ENCODE measurements at regions not wholly inside any gene's neighbourhood (a gene's known extent, or its start where the extent isn't known, plus 50 kb on each side); places are given as distances from the start of the nearest gene placed in this dataset.

GRCh38 chr9:107173422-107174180, 109.5 kb upstream of the RAD23B start:
- TF ChIP-seq, protein P1, sequence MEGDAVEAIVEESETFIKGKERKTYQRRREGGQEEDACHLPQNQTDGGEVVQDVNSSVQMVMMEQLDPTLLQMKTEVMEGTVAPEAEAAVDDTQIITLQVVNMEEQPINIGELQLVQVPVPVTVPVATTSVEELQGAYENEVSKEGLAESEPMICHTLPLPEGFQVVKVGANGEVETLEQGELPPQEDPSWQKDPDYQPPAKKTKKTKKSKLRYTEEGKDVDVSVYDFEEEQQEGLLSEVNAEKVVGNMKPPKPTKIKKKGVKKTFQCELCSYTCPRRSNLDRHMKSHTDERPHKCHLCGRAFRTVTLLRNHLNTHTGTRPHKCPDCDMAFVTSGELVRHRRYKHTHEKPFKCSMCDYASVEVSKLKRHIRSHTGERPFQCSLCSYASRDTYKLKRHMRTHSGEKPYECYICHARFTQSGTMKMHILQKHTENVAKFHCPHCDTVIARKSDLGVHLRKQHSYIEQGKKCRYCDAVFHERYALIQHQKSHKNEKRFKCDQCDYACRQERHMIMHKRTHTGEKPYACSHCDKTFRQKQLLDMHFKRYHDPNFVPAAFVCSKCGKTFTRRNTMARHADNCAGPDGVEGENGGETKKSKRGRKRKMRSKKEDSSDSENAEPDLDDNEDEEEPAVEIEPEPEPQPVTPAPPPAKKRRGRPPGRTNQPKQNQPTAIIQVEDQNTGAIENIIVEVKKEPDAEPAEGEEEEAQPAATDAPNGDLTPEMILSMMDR (IDR thresholded peaks at IDR 0.05; ENCODE audit: unreplicated experiment) = no peak
- DNase-seq (ENCODE audit: low spot score) = no peak
- peaks cover 12% of the 10 kb centered on the region for H3K4me1 Mint-ChIP-seq (ENCODE audit: unreplicated experiment)
- no peak overlapping the region for H3K27ac Mint-ChIP-seq (ENCODE audit: unreplicated experiment)
- no peaks in the 10 kb centered on the region for H3K27me3 Mint-ChIP-seq (ENCODE audit: unreplicated experiment)
- H3K36me3 Mint-ChIP-seq (ENCODE audit: low read depth, unreplicated experiment) = no peaks in the 10 kb centered on the region
- H3K9me3 Mint-ChIP-seq (ENCODE audit: unreplicated experiment) = no peaks in the 10 kb centered on the region
- H3K4me3 Mint-ChIP-seq (ENCODE audit: unreplicated experiment) = no peak overlapping the region

- Mint-ChIP-seq H3K9me3 (ENCODE audit: unreplicated experiment) (no peaks in the 10 kb centered on the region), H3K4me1 (ENCODE audit: unreplicated experiment) (peaks cover 12% of the 10 kb centered on the region), H3K4me3 (ENCODE audit: unreplicated experiment) (no peak overlapping the region), H3K27me3 (ENCODE audit: unreplicated experiment) (no peaks in the 10 kb centered on the region), H3K27ac (ENCODE audit: unreplicated experiment) (no peak overlapping the region), H3K36me3 (ENCODE audit: low read depth, unreplicated experiment) (no peaks in the 10 kb centered on the region)
- TF ChIP-seq, protein P1 (IDR thresholded peaks at IDR 0.05; ENCODE audit: unreplicated experiment) = no peak
- DNase-seq (ENCODE audit: low spot score) = no peak
These were observed 108.6 kb upstream of the RAD23B start for GRCh38 chr9:107174441-107174840.

DNA sequence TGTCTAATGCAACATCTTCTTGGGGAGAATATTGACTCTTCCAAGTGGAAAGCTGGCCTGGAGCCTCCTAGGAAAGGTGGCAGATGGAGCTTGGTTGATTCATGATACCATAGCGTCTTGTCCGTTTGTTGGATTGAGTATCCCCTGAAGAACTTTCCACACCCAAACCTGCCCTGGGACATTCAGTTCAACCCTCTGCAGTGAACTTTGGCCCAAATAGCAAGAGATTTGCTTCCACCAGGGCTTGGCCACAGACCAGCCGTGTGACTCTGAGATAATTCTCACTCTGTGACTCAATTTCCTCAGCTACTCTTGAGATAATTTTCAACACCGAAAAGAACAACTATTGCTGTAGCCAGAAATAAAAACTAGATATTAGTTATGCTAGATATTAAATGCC, 108.0 kb upstream of the RAD23B start:
- H3K27ac Mint-ChIP-seq (ENCODE audit: unreplicated experiment) = no peak overlapping the region

DNA sequence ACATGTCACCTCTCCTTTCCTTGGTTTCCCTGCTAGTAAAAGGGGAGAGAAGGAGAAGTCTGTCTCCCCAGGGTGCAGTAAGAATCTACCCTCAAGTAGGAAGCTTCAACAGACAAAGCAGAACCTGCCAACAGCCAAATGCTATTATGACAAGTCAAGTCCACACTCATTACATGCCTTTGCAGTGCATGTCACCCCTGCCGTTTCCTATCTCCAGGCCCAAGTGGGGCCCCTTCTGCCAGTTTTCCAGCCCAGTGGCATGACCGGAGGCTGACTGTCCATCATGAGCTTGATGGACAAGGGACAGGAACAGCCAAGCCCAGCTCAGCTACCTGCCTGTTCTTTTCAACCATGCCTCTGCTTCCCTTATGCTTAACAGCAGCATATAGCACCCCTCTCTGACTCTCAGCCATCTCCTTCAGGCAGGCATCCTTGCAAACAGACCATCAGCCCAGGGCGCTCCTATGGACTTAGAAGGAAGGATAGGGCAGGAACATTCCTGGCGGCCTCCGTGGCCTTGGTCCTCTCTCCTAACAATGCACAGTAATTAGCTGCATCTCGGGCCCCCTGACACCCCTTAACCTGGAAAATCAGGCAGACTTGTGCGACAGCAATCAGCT, 107.2 kb upstream of the RAD23B start:
- Mint-ChIP-seq H3K27ac (ENCODE audit: unreplicated experiment) (no peak overlapping the region), H3K27me3 (ENCODE audit: unreplicated experiment) (no peaks in the 10 kb centered on the region), H3K9me3 (ENCODE audit: unreplicated experiment) (no peaks in the 10 kb centered on the region), H3K4me3 (ENCODE audit: unreplicated experiment) (no peak overlapping the region), H3K4me1 (ENCODE audit: unreplicated experiment) (peaks cover 12% of the 10 kb centered on the region), H3K36me3 (ENCODE audit: low read depth, unreplicated experiment) (no peaks in the 10 kb centered on the region)
- TF ChIP-seq, protein P1 (IDR thresholded peaks at IDR 0.05; ENCODE audit: unreplicated experiment) = no peak
- DNase-seq (ENCODE audit: low spot score) = no peak

More for the DNA sequence above, 108.0 kb upstream of the RAD23B start:
- Mint-ChIP-seq H3K36me3 (ENCODE audit: low read depth, unreplicated experiment) (no peaks in the 10 kb centered on the region), H3K27me3 (ENCODE audit: unreplicated experiment) (no peaks in the 10 kb centered on the region), H3K4me1 (ENCODE audit: unreplicated experiment) (peaks cover 12% of the 10 kb centered on the region), H3K9me3 (ENCODE audit: unreplicated experiment) (no peaks in the 10 kb centered on the region), H3K4me3 (ENCODE audit: unreplicated experiment) (no peak overlapping the region)
- TF ChIP-seq, protein P1 (IDR thresholded peaks at IDR 0.05; ENCODE audit: unreplicated experiment) = no peak
- no peak for DNase-seq (ENCODE audit: low spot score)
